OCI-LY3 (cell line): ENCODE measurements at regions not wholly inside any gene's neighbourhood (a gene's known extent, or its start where the extent isn't known, plus 50 kb on each side); places are given as distances from the start of the nearest gene placed in this dataset.

Experiments used
- EZH2phosphoT487 ChIP-seq: fragments of 200-600 bp; shearing (Covaris generic); IDR thresholded peaks from 2 replicates; pipeline ENCODE4 v1.6.1; 2018; ENCODE audit warnings: antibody characterized with exemption, mixed run types, low read depth
- TF ChIP-seq, protein P1 (sequence below): fragments of 200-600, 300-600 bp; sonication (generic); IDR thresholded peaks from 2 replicates; pipeline ENCODE4 v1.5.1; 2014; ENCODE audit warnings: antibody characterized with exemption, low read length, low read depth

DNA sequence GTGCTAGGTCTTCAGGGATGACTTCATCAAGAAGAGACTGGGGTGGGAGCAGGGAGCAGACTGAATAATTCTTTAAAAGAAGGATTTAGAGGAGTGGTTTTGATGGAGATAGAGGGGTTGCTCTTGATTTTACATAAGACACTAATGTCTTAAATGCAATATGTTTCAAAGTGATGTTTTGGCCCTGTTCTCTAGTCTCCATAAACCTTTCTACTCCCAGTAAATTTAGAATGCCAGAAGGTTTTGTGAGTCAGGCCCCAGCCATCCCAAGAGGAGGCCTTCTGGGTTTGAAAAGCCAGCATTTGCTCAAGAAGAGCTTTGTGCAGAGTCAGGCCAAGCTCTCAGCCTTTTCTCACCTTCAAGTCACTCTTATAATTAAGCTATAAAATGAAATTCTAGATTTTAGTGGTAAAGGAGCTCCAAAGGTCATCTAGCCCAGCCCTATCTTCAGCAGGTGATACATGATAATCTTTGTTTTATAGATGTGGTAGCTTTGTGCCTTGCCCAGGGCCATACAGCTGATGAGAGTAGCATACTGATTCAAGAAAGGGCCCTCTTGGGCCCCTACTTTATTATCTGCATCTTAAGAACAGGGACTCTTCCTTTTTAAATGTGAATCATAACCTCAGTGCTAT is 122.8 kb upstream of the MTNR1B start:
- TF ChIP-seq, protein P1, sequence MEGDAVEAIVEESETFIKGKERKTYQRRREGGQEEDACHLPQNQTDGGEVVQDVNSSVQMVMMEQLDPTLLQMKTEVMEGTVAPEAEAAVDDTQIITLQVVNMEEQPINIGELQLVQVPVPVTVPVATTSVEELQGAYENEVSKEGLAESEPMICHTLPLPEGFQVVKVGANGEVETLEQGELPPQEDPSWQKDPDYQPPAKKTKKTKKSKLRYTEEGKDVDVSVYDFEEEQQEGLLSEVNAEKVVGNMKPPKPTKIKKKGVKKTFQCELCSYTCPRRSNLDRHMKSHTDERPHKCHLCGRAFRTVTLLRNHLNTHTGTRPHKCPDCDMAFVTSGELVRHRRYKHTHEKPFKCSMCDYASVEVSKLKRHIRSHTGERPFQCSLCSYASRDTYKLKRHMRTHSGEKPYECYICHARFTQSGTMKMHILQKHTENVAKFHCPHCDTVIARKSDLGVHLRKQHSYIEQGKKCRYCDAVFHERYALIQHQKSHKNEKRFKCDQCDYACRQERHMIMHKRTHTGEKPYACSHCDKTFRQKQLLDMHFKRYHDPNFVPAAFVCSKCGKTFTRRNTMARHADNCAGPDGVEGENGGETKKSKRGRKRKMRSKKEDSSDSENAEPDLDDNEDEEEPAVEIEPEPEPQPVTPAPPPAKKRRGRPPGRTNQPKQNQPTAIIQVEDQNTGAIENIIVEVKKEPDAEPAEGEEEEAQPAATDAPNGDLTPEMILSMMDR = no peak
- no peak for TF ChIP-seq EZH2phosphoT487
